Spleen (tissue), 11 donors: ENCODE measurements at regions not wholly inside any gene's neighbourhood (a gene's known extent, or its start where the extent isn't known, plus 50 kb on each side); places are given as distances from the start of the nearest gene placed in this dataset.
A peak's percentile ranks its signal among the peaks of the same experiment; 100 is the strongest.

Source experiments
- DNase-seq: peaks from one replicate; pipeline ENCODE4 v3.0.0-alpha.2; 2020
- H3K27ac ChIP-seq, 8 donors: fragments of 200-600 bp; sonication (generic) in 7 of 8; 1 replicate in 4 of 8; 2 replicates in 4 of 8; pipeline versions ENCODE4 v1.5.0 to v1.8.0; 2016 to 2021; ENCODE audit warnings: inconsistent platforms in 4 of 8, mild to moderate bottlenecking in 4 of 8, moderate library complexity in 1 of 8
- H3K27me3 ChIP-seq, 7 donors: fragments of 200-600 bp; sonication (generic) in 6 of 7; replicated peaks in 1 of 7; 1 replicate in 4 of 7; 2 replicates in 3 of 7; pipeline versions ENCODE4 v1.5.0 to v1.8.0; 2016 to 2021; ENCODE audit warnings: inconsistent platforms in 3 of 7, mild to moderate bottlenecking in 1 of 7
- H3K36me3 ChIP-seq, 6 donors: fragments of 200-600 bp; sonication (generic) in 5 of 6; 1 replicate in 4 of 6; 2 replicates in 2 of 6; pipeline versions ENCODE4 v1.5.0 to v1.8.0; 2016 to 2021; ENCODE audit warnings: inconsistent platforms in 2 of 6
- H3K4me1 ChIP-seq, 6 donors: fragments of 200-600 bp; sonication (generic) in 5 of 6; 1 replicate in 3 of 6; 2 replicates in 3 of 6; pipeline versions ENCODE4 v1.5.0 to v1.8.0; 2016 to 2021; ENCODE audit warnings: inconsistent platforms in 3 of 6
- H3K4me3 ChIP-seq, 8 donors: fragments of 200-600 bp; sonication (generic) in 7 of 8; 1 replicate in 4 of 8; 2 replicates in 4 of 8; pipeline versions ENCODE4 v1.5.0 to v1.8.0; 2016 to 2021; ENCODE audit warnings: inconsistent platforms in 4 of 8, mild to moderate bottlenecking in 4 of 8, moderate library complexity in 2 of 8
- H3K9me3 ChIP-seq, 8 donors: fragments of 200-600 bp; sonication (generic) in 7 of 8; 1 replicate in 4 of 8; 2 replicates in 4 of 8; pipeline versions ENCODE4 v1.5.0 to v1.8.0; 2016 to 2021; ENCODE audit warnings: inconsistent platforms in 4 of 8
- POLR2A ChIP-seq, 3 donors: fragments of 450-650 bp; IDR thresholded peaks; one replicate each; pipeline ENCODE4 v1.5.1; 2017; ENCODE audit warnings: antibody characterized with exemption in 3 of 3, mild to moderate bottlenecking in 1 of 3
- POLR2AphosphoS5 ChIP-seq, 3 donors: sonication (generic); formaldehyde crosslinking; IDR thresholded peaks; one replicate each; pipeline ENCODE4 v1.5.1; 2017; ENCODE audit warnings: antibody characterized with exemption in 3 of 3
- WGBS, 5 donors: extraction: QIAGEN DNeasy Blood & Tissue Kit in 3 of 5; methylation state at CpG; one replicate each; pipeline versions ENCODE4 v1.1.5 to v1.1.7; 2013 to 2018; 5-methylcytosine and 5-hydroxymethylcytosine counted together
- intact Hi-C: fragments of 100-400 bp; cut with DNase I; formaldehyde crosslinking; loops from one replicate; pipeline ENCODE4 v1.15.0; 2023; ENCODE audit warnings: low total_unique reads
- TF ChIP-seq, protein P1 (sequence below), 11 experiments: fragments of 200-600 bp in 7 of 11; fragments of 450-650 bp in 4 of 11; sonication (generic) in 4 of 11; IDR thresholded peaks in 8 of 11; conservative IDR thresholded peaks in 3 of 11; 1 replicate in 7 of 11; 2 replicates in 4 of 11; pipeline versions ENCODE4 v1.4.0 to v1.8.0; 2016 to 2021; ENCODE audit warnings: antibody characterized with exemption in 11 of 11, inconsistent platforms in 4 of 11, mild to moderate bottlenecking in 1 of 11
- donor health status: healthy with polysubstance abuse.
- donor health status: DM: no; HTN: no; CAD: no; lungs with moderate emphysema.
- donor health status: DM: no; HTN: no; CAD: no.
- donor health status: Bipolar disorder and iron deficiency.
- donor health status: healthy.
- donor health status: DM: no; HTN: no; CAD: no.
- donor health status: DM: yes; HTN: yes; CAD: no.

DNA sequence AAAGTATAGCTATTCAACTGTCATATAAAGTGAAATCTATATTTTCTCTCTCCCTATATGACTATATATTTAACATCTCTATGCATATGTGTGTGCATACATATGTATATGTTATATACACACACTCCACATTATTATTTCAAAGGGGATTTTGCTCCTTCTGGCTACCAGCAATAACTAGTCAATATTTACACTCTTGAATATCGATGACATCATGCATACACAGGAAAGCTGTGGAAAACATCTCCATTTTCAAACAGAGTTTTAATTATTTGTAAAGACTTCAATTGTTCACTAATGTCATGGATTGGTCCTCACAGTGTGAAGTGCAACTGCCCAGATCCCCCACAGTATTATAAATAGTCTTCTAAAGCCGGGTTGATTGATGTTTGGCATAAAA, 195.9 kb upstream of the TCF4 start:
- H3K9me3 ChIP-seq, result peaks cover 0 to 4% (median 0%) of the 10 kb centered on the region in 8 donors
- H3K36me3 ChIP-seq, result no peaks in the 10 kb centered on the region
- peaks cover 0 to 29% (median 6%) of the 10 kb centered on the region in 6 donors for H3K4me1 ChIP-seq
- intact Hi-C loops, result loop anchor here (10.0 kb wide), 2 partner anchors 369 to 559 kb away; no protein-coding TSS in a partner anchor
- no peak overlapping the region for H3K27ac ChIP-seq
- no peak overlapping the region for H3K4me3 ChIP-seq
- TF ChIP-seq, protein P1, sequence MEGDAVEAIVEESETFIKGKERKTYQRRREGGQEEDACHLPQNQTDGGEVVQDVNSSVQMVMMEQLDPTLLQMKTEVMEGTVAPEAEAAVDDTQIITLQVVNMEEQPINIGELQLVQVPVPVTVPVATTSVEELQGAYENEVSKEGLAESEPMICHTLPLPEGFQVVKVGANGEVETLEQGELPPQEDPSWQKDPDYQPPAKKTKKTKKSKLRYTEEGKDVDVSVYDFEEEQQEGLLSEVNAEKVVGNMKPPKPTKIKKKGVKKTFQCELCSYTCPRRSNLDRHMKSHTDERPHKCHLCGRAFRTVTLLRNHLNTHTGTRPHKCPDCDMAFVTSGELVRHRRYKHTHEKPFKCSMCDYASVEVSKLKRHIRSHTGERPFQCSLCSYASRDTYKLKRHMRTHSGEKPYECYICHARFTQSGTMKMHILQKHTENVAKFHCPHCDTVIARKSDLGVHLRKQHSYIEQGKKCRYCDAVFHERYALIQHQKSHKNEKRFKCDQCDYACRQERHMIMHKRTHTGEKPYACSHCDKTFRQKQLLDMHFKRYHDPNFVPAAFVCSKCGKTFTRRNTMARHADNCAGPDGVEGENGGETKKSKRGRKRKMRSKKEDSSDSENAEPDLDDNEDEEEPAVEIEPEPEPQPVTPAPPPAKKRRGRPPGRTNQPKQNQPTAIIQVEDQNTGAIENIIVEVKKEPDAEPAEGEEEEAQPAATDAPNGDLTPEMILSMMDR (IDR thresholded peaks at IDR 0.05 in 8 of 11, conservative IDR thresholded peaks at IDR 0.05 in 3 of 11), result no peak
- TF ChIP-seq POLR2A (IDR thresholded peaks at IDR 0.05), result no peak
- TF ChIP-seq POLR2AphosphoS5 (IDR thresholded peaks at IDR 0.05), result no peak
- no peak for DNase-seq
- 84 to 90% (median 86%) methylated on average over 2 of the region's 2 CpGs for WGBS, 5 donors
- H3K27me3 ChIP-seq, result peaks cover 0 to 17% (median 6%) of the 10 kb centered on the region in 7 donors

DNA sequence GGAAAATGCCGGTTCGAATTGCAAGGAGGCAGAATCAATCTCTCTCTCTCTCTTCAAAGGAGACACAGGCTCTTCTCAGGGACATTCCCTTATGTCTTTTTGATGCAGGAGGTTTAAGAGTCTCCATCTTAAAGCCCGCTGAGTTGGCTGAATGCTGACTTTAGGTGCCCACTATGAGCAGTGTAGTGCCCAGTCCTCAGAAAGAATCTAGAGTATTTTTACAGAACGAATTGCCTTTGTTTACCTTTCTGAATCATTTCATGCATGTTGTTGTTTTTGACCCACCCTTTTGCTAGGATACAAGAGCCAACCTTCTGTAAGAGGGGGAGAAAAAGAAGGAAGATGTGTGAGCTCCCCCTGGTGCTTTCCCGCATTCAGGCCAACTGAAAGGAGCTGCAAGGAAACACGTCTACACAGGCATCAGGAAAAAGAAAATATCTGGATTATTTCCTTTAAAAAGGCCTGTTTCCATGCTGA, 193.5 kb upstream of the TCF4 start:
- TF ChIP-seq POLR2A (IDR thresholded peaks at IDR 0.05) (no peak), POLR2AphosphoS5 (IDR thresholded peaks at IDR 0.05) (no peak)
- TF ChIP-seq, protein P1 (IDR thresholded peaks at IDR 0.05 in 8 of 11, conservative IDR thresholded peaks at IDR 0.05 in 3 of 11), result peak in 9 of 11 experiments; percentile 29 to 70 (median 51)
- peaks cover 0 to 42% (median 10%) of the 10 kb centered on the region in 6 donors for H3K4me1 ChIP-seq
- 53 to 70% (median 63%) methylated on average over 6 of the region's 6 CpGs for WGBS, 5 donors
- H3K4me3 ChIP-seq, result no peak overlapping the region
- no peak for DNase-seq
- peaks cover 0 to 17% (median 6%) of the 10 kb centered on the region in 7 donors for H3K27me3 ChIP-seq
- no peak overlapping the region for H3K27ac ChIP-seq
- H3K36me3 ChIP-seq, result no peaks in the 10 kb centered on the region
- intact Hi-C loops, result loop anchor here (10.0 kb wide), 2 partner anchors 367 to 557 kb away; no protein-coding TSS in a partner anchor
- H3K9me3 ChIP-seq, result no peaks in the 10 kb centered on the region

DNA sequence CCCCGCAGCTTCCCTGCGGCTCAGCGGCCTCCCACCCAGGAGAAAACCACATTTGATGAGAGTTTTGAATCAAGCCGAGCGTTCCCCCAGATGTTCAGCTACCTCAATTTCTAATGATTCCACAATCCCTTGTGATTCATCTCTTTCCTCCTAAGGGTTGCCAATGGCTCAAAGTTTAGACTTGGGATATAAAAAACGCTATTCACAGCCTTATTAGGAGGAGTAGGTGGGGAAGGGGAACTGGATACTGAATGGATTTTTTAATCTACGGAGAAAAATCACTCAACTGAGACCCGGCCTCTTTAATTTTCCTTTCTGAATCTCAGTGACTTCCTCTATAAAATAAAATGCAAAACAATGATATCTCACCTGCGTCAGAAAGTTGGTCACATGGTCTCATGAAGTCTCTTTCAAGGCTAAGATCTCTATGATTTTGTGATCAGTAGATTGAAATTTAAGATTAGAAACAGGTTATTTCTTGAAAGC, 192.6 kb upstream of the TCF4 start:
- peaks cover 0 to 17% (median 6%) of the 10 kb centered on the region in 7 donors for H3K27me3 ChIP-seq
- TF ChIP-seq POLR2A (IDR thresholded peaks at IDR 0.05), result no peak
- no peak for TF ChIP-seq POLR2AphosphoS5 (IDR thresholded peaks at IDR 0.05)
- TF ChIP-seq, protein P1 (IDR thresholded peaks at IDR 0.05 in 8 of 11, conservative IDR thresholded peaks at IDR 0.05 in 3 of 11), result peak in 1 of 11 experiments; percentile 3
- intact Hi-C loops, result loop anchor here (10.0 kb wide), 2 partner anchors 366 to 556 kb away; no protein-coding TSS in a partner anchor
- peak overlapping the region; percentile 45 to 76 (median 58) for H3K4me3 ChIP-seq
- WGBS, 5 donors, result 15 to 23% (median 17%) methylated on average over 6 to 9 of the region's 9 CpGs
- peak overlapping the region; percentile 5 to 77 (median 49) for H3K27ac ChIP-seq
- H3K4me1 ChIP-seq, result peaks cover 0 to 42% (median 10%) of the 10 kb centered on the region in 6 donors
- no peaks in the 10 kb centered on the region for H3K9me3 ChIP-seq
- DNase-seq, result no peak
- H3K36me3 ChIP-seq, result no peaks in the 10 kb centered on the region
